GM23338 (cell line): ENCODE measurements at regions not wholly inside any gene's neighbourhood (a gene's known extent, or its start where the extent isn't known, plus 50 kb on each side); places are given as distances from the start of the nearest gene placed in this dataset.

Experiments used
- ATAC-seq: fragments of 200-7000 bp; cut with Tn5 transposase; 3 replicates; pipeline ENCODE4 v1.9.1; 2020
- DNase-seq: peaks from one replicate; pipeline ENCODE4 v3.0.0-alpha.2; 2015; ENCODE audit warnings: low spot score
- H2AFZ ChIP-seq: fragments of 200-600 bp; sonication (generic); 2 replicates; pipeline ENCODE4 v1.8.0; 2016; ENCODE audit warnings: antibody characterized with exemption, mild to moderate bottlenecking, moderate library complexity
- H3F3A ChIP-seq: fragments of 200-600 bp; sonication (generic); replicated peaks from 2 replicates; pipeline ENCODE4 v1.8.0; 2017; ENCODE audit warnings: antibody characterized with exemption, mixed run types, low read depth
- H3K27ac ChIP-seq: fragments of 200-600 bp; sonication (generic); 2 replicates; pipeline ENCODE4 v1.6.1; 2016; ENCODE audit warnings: low read depth
- H3K27me3 ChIP-seq: fragments of 200-600 bp; sonication (generic); 2 replicates; pipeline ENCODE4 v1.8.0; 2016; ENCODE audit warnings: mild to moderate bottlenecking, mixed run types, moderate library complexity; ENCODE audit not compliant: insufficient read depth
- H3K36me3 ChIP-seq: fragments of 200-600 bp; sonication (generic); 2 replicates; pipeline ENCODE4 v1.8.0; 2016; ENCODE audit warnings: mild to moderate bottlenecking; ENCODE audit not compliant: insufficient read depth
- H3K4me1 ChIP-seq: fragments of 200-600 bp; sonication (generic); 2 replicates; pipeline ENCODE4 v1.8.0; 2016; ENCODE audit warnings: mild to moderate bottlenecking, moderate library complexity; ENCODE audit not compliant: insufficient read depth
- H3K4me2 ChIP-seq: fragments of 200-600 bp; sonication (generic); 2 replicates; pipeline ENCODE4 v1.7.1; 2017; ENCODE audit warnings: mixed run types
- H3K4me3 ChIP-seq: fragments of 200-600 bp; sonication (generic); 2 replicates; pipeline ENCODE4 v1.6.1; 2016; ENCODE audit warnings: mixed run types
- H3K79me2 ChIP-seq: fragments of 200-600 bp; sonication (generic); replicated peaks from 2 replicates; pipeline ENCODE4 v1.8.0; 2017; ENCODE audit warnings: mild to moderate bottlenecking; ENCODE audit not compliant: insufficient read depth
- H3K9me2 ChIP-seq: fragments of 200-600 bp; sonication (generic); 2 replicates; pipeline ENCODE4 v1.8.0; 2017; ENCODE audit not compliant: insufficient read depth
- H4K20me1 ChIP-seq: fragments of 200-600 bp; sonication (generic); replicated peaks from 2 replicates; pipeline ENCODE4 v1.8.0; 2017; ENCODE audit warnings: mild to moderate bottlenecking; ENCODE audit not compliant: insufficient read depth
- H3K27ac Mint-ChIP-seq: 2 replicates; pipeline ENCODE4 v1.8.0; 2020; ENCODE audit warnings: inconsistent platforms, mild to moderate bottlenecking, moderate library complexity, mixed read lengths
- H3K27me3 Mint-ChIP-seq: 3 replicates; pipeline ENCODE4 v1.8.0; 2022; ENCODE audit warnings: low read depth, mild to moderate bottlenecking, moderate library complexity, mixed read lengths, inconsistent platforms; ENCODE audit not compliant: insufficient read depth, poor library complexity
- H3K36me3 Mint-ChIP-seq: 3 replicates; pipeline ENCODE4 v1.8.0; 2021; ENCODE audit warnings: low read depth, mild to moderate bottlenecking, inconsistent platforms, moderate library complexity, mixed read lengths
- H3K4me1 Mint-ChIP-seq: 3 replicates; pipeline ENCODE4 v1.8.0; 2020; ENCODE audit warnings: mild to moderate bottlenecking, inconsistent platforms, mixed read lengths
- H3K4me3 Mint-ChIP-seq: 3 replicates; pipeline ENCODE4 v1.8.0; 2021; ENCODE audit warnings: moderate library complexity, mild to moderate bottlenecking, inconsistent platforms, mixed read lengths
- H3K9me3 Mint-ChIP-seq: 3 replicates; pipeline ENCODE4 v1.8.0; 2020; ENCODE audit warnings: moderate library complexity, mild to moderate bottlenecking, inconsistent platforms, mixed read lengths
- CTCF ChIP-seq, 2 experiments: fragments of 200-600 bp in 1 of 2; sonication (generic) in 1 of 2; conservative IDR thresholded peaks; 2 replicates each; pipeline versions ENCODE4 v1.5.1 to v1.6.1; 2016 to 2017; ENCODE audit warnings: antibody characterized with exemption in 2 of 2, low read depth in 2 of 2, mild to moderate bottlenecking in 2 of 2, moderate library complexity in 1 of 2
- REST ChIP-seq: IDR thresholded peaks from one replicate; pipeline ENCODE4 v1.6.1; 2018; ENCODE audit warnings: antibody characterized with exemption; ENCODE audit not compliant: unreplicated experiment
- ZNF114 ChIP-seq: fragments of 250-450 bp; sonication (Bioruptor Pico); IDR thresholded peaks from 2 replicates; pipeline ENCODE4 v1.5.0; 2020; ENCODE audit warnings: mild to moderate bottlenecking, moderate library complexity

GRCh38 chr12:58105225-58106119, 164.1 kb downstream of the ATP23 start:
- H3K4me3 ChIP-seq = no peak overlapping the region
- H3K27ac ChIP-seq = no peak overlapping the region
- no peaks in the 10 kb centered on the region for H3K4me1 ChIP-seq
- no peaks in the 10 kb centered on the region for H4K20me1 ChIP-seq
- Mint-ChIP-seq H3K27ac (no peak overlapping the region), H3K27me3 (no peaks in the 10 kb centered on the region), H3K9me3 (peaks cover 18% of the 10 kb centered on the region), H3K4me3 (no peak overlapping the region), H3K4me1 (no peaks in the 10 kb centered on the region), H3K36me3 (no peaks in the 10 kb centered on the region; the same call in 2 of the 3 replicates)
- no peak overlapping the region for H3K4me2 ChIP-seq
- no peak overlapping the region; the same call in 1 of the 2 replicates for H2AFZ ChIP-seq
- H3K9me2 ChIP-seq = no peaks in the 10 kb centered on the region; the same call in 1 of the 2 replicates
- peak; percentile 24 for DNase-seq
- no peak for TF ChIP-seq REST
- TF ChIP-seq CTCF (conservative IDR thresholded peaks at IDR 0.05; ENCODE audit: low read depth in 2 of 2) = peak; percentile 45 to 50
- H3K27me3 ChIP-seq = no peaks in the 10 kb centered on the region
- ATAC-seq = no peak; the same call in 2 of the 3 replicates
- H3F3A ChIP-seq = no peaks in the 10 kb centered on the region
- H3K79me2 ChIP-seq = no peaks in the 10 kb centered on the region
- H3K36me3 ChIP-seq = no peaks in the 10 kb centered on the region

- no peak overlapping the region for H3K27ac Mint-ChIP-seq
- Histone ChIP-seq H2AFZ (no peak overlapping the region), H3K79me2 (no peaks in the 10 kb centered on the region), H4K20me1 (no peaks in the 10 kb centered on the region), H3K4me3 (no peak overlapping the region), H3K4me2 (no peak overlapping the region), H3K36me3 (no peaks in the 10 kb centered on the region), H3F3A (no peaks in the 10 kb centered on the region), H3K4me1 (no peaks in the 10 kb centered on the region), H3K9me2 (no peaks in the 10 kb centered on the region; the same call in 1 of the 2 replicates), H3K27me3 (no peaks in the 10 kb centered on the region), H3K27ac (no peak overlapping the region)
- ATAC-seq (no peak), DNase-seq (no peak)
- H3K36me3 Mint-ChIP-seq = no peaks in the 10 kb centered on the region; the same call in 2 of the 3 replicates
- H3K27me3 Mint-ChIP-seq = no peaks in the 10 kb centered on the region
- peaks cover 18% of the 10 kb centered on the region for H3K9me3 Mint-ChIP-seq
- TF ChIP-seq ZNF114 = no peak
- H3K4me3 Mint-ChIP-seq = no peak overlapping the region
- H3K4me1 Mint-ChIP-seq = no peaks in the 10 kb centered on the region
Measured at GRCh38 chr12:58106195-58106594, 164.8 kb downstream of the ATP23 start.
